Endothelial cell of umbilical vein (primary cell): ENCODE measurements at regions not wholly inside any gene's neighbourhood (a gene's known extent, or its start where the extent isn't known, plus 50 kb on each side); places are given as distances from the start of the nearest gene placed in this dataset.

Experiments used
- BruUV-seq: library from RNA; stranded (reverse); fragments of 400-500 nt; replicated peaks from 2 replicates; lab custom pipeline; 2021; lab: Mats Ljungman, UMichigan
- CTCF ChIA-PET: fragments of 300-600, 350-600 bp; sonication (Branson Sonifier 250); formaldehyde crosslinking; loops from one replicate; lab custom pipeline; 2021; ENCODE audit warnings: antibody characterized with exemption, inconsistent platforms; lab: Charles Lee
- POLR2A ChIA-PET: fragments of 300-600, 350-600 bp; sonication (Branson Sonifier 250); formaldehyde crosslinking; loops from one replicate; lab custom pipeline; 2021; ENCODE audit warnings: antibody characterized with exemption, inconsistent platforms; lab: Charles Lee
- DNase-seq: peaks from one replicate; pipeline ENCODE4 v3.0.0-alpha.2; 2011; ENCODE audit warnings: low read depth, low spot score
- FAIRE-seq: peaks from 2 replicates; lab custom pipeline; 2011; peaks lifted over from hg19 to GRCh38; lab: Jason Lieb, UNC
- H2AFZ ChIP-seq: 2 replicates; pipeline ENCODE4 v1.6.0; 2012; ENCODE audit warnings: low read depth, low read length, control low read depth, inconsistent platforms
- H3K27ac ChIP-seq: 2 replicates; pipeline ENCODE4 v1.5.1; 2011; ENCODE audit warnings: low read depth, mild to moderate bottlenecking, control low read depth, low read length, moderate library complexity; ENCODE audit not compliant: insufficient read depth
- H3K27me3 ChIP-seq, 2 experiments: 2 replicates each; pipeline versions ENCODE4 v1.6.0 to v1.6.1; 2011; ENCODE audit warnings: low read length in 2 of 2, mixed read lengths in 1 of 2; ENCODE audit not compliant: control insufficient read depth in 2 of 2, insufficient read depth in 2 of 2
- H3K36me3 ChIP-seq, 2 experiments: 2 replicates in 1 of 2; 3 replicates in 1 of 2; pipeline ENCODE4 v1.5.1; 2011; ENCODE audit warnings: low read length in 2 of 2, mild to moderate bottlenecking in 1 of 2, moderate library complexity in 1 of 2; ENCODE audit not compliant: control insufficient read depth in 2 of 2, insufficient read depth in 2 of 2; ENCODE audit errors: extremely low read depth in 1 of 2
- H3K4me1 ChIP-seq: 3 replicates; pipeline ENCODE4 v1.5.1; 2011; ENCODE audit warnings: mild to moderate bottlenecking, low read length; ENCODE audit not compliant: control insufficient read depth, insufficient read depth; ENCODE audit errors: extremely low read depth
- H3K4me2 ChIP-seq: 2 replicates; pipeline ENCODE4 v1.6.1; 2011; ENCODE audit warnings: low read length, control low read depth, mixed read lengths; ENCODE audit not compliant: insufficient read depth
- H3K4me3 ChIP-seq, 3 experiments: fragments of 200-600 bp in 1 of 3; sonication (generic), shearing (Covaris generic) in 1 of 3; replicated peaks in 1 of 3; 2 replicates each; pipeline ENCODE4 v1.5.1; 2011 to 2016; ENCODE audit warnings: control low read depth in 3 of 3, low read length in 3 of 3, mild to moderate bottlenecking in 2 of 3, inconsistent platforms in 1 of 3, low read depth in 1 of 3, moderate library complexity in 1 of 3; ENCODE audit not compliant: insufficient read depth in 1 of 3
- H3K79me2 ChIP-seq: 2 replicates; pipeline ENCODE4 v1.6.0; 2012; ENCODE audit warnings: low read length, inconsistent platforms; ENCODE audit not compliant: control insufficient read depth, insufficient read depth
- H3K9ac ChIP-seq: replicated peaks from 2 replicates; pipeline ENCODE3; 2011; ENCODE audit warnings: low read length, control low read depth; ENCODE audit not compliant: insufficient read depth; ENCODE audit errors: extremely low read depth
- H3K9me1 ChIP-seq: replicated peaks from 3 replicates; pipeline ENCODE4 v1.6.0; 2011; ENCODE audit warnings: mild to moderate bottlenecking, low read length; ENCODE audit not compliant: control insufficient read depth, insufficient read depth; ENCODE audit errors: extremely low read depth
- H3K9me3 ChIP-seq: replicated peaks from 2 replicates; pipeline ENCODE4 v1.5.1; 2012; ENCODE audit warnings: low read length, inconsistent platforms; ENCODE audit not compliant: control insufficient read depth, insufficient read depth
- H4K20me1 ChIP-seq: replicated peaks from 2 replicates; pipeline ENCODE3; 2011; ENCODE audit warnings: mild to moderate bottlenecking, low read length; ENCODE audit not compliant: control insufficient read depth, insufficient read depth; ENCODE audit errors: extremely low read depth
- EZH2 ChIP-seq: IDR thresholded peaks from 2 replicates; pipeline ENCODE4 v1.6.1; 2012; ENCODE audit warnings: borderline replicate concordance, low read depth, mild to moderate bottlenecking, moderate library complexity, low read length, inconsistent platforms; ENCODE audit not compliant: severe bottlenecking
- FOS ChIP-seq: IDR thresholded peaks from 2 replicates; pipeline ENCODE4 v1.6.1; 2011; ENCODE audit warnings: mild to moderate bottlenecking, low read length, moderate library complexity, borderline replicate concordance; ENCODE audit not compliant: insufficient read depth
- GATA2 ChIP-seq: IDR thresholded peaks from 2 replicates; pipeline ENCODE4 v1.7.0; 2011; ENCODE audit warnings: low read depth, mild to moderate bottlenecking, moderate library complexity, mixed read lengths, low read length; ENCODE audit not compliant: insufficient read length, insufficient read depth
- MYC ChIP-seq: IDR thresholded peaks from one replicate; pipeline ENCODE4 v1.6.1; 2011; ENCODE audit warnings: mild to moderate bottlenecking, low read depth, low read length
- POLR2A ChIP-seq: IDR thresholded peaks from 2 replicates; pipeline ENCODE4 v1.6.1; 2012; ENCODE audit warnings: low read depth, mild to moderate bottlenecking, control low read depth, low read length
- POLR2AphosphoS5 ChIP-seq: IDR thresholded peaks from 2 replicates; pipeline ENCODE4 v1.6.1; 2012; ENCODE audit warnings: low read depth, mild to moderate bottlenecking, control low read depth, low read length, moderate library complexity; ENCODE audit not compliant: insufficient read depth
- dilution Hi-C: fragments of 300-500 bp; cut with MboI; formaldehyde crosslinking; loops from one replicate; pipeline ENCODE4 v1.15.0; 2019; ENCODE audit warnings: low sequenced_read_pairs; ENCODE audit not compliant: extremely low pct_ligation_motif_present
- intact Hi-C: fragments of 100-400 bp; cut with micrococcal nuclease; formaldehyde crosslinking; loops from one replicate; pipeline ENCODE4 v1.10.0; 2022
- TF ChIP-seq, protein P1 (sequence below): IDR thresholded peaks from 2 replicates; pipeline ENCODE4 v1.6.1; 2011; ENCODE audit not compliant: insufficient read depth, insufficient read length
- TF ChIP-seq, protein P2 (sequence below), 2 donors: IDR thresholded peaks; 1 replicate in 1 of 2; 2 replicates in 1 of 2; pipeline ENCODE4 v1.5.1; 2011; ENCODE audit warnings: low read length in 2 of 2, mild to moderate bottlenecking in 2 of 2, moderate library complexity in 2 of 2, control low read depth in 1 of 2, inconsistent platforms in 1 of 2, low read depth in 1 of 2; ENCODE audit not compliant: insufficient read depth in 1 of 2; ENCODE audit errors: extremely low read depth in 1 of 2

DNA sequence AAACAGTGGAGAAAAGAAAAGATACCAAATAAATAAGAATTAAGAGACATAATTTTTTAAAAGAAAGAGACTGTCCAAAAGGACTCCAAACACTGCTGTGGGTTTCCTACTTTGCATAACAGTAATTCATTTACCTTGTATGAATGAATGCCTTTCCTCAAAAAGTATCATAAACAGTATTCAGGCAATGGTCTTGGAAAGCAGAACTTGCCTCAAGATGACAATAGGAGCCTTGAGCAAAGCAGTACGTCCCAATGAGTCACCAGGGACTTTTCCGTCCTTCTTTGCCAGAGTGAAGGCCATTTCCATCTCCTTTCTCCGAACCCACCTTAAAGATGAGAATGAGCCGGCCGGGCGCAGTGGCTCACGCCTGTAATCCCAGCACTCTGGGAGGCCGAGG is 186.4 kb downstream of the ZBTB18 start:
- Histone ChIP-seq H3K4me1 (peaks cover 16% of the 10 kb centered on the region), H3K4me3 (no peak overlapping the region), H3K4me2 (no peak overlapping the region), H3K9ac (no peak overlapping the region), H3K27me3 (no peaks in the 10 kb centered on the region), H2AFZ (no peak overlapping the region), H3K9me1 (no peaks in the 10 kb centered on the region), H3K36me3 (no peaks in the 10 kb centered on the region), H3K79me2 (no peaks in the 10 kb centered on the region), H3K27ac (no peak overlapping the region), H3K9me3 (no peaks in the 10 kb centered on the region), H4K20me1 (no peaks in the 10 kb centered on the region)
- ChIA-PET CTCF (interaction anchor here (0.6 kb wide), 1 partner anchor 189 kb away, joined by 3 read pairs; no protein-coding TSS in a partner anchor), POLR2A (no interaction called here)
- TF ChIP-seq, protein P1, sequence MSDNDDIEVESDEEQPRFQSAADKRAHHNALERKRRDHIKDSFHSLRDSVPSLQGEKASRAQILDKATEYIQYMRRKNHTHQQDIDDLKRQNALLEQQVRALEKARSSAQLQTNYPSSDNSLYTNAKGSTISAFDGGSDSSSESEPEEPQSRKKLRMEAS, result no peak
- TF ChIP-seq POLR2A (no peak), GATA2 (no peak)
- dilution Hi-C loops, result no loop called here
- BruUV-seq, result no TSS peak
- FAIRE-seq (no peak), DNase-seq (peak; percentile 29)
- intact Hi-C loops, result no loop called here

DNA sequence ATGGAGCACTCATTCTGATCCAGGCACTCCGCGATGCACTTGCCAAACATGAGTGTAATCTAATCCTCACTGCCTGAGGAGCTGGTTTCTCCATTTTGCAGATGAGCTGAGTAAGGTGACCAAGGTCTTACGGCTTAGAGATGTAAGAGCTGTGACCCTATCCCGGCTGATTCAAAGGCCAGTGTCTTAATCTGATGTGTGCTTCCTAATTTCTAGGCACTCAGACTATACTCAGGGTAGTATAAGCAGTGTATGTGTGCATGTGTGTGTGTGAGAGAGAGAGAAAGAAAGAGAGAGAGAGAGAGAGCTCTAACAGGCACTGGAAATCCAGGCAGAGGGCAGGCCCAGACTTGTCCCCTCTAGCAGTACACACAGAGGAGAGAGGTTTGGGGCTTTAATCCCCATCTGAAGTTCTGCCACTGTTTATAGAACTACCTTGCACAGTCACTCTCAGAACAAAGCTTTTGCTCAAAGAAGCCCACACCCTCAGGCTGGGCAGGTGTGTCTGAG is 188.2 kb downstream of the ZBTB18 start:
- dilution Hi-C loops, result no loop called here

More for the DNA sequence above, 188.2 kb downstream of the ZBTB18 start:
- peak; percentile 19 for DNase-seq
- H3K27me3 ChIP-seq, result no peaks in the 10 kb centered on the region
- no TSS peak for BruUV-seq
- H3K9me3 ChIP-seq, result no peaks in the 10 kb centered on the region
- H3K79me2 ChIP-seq, result no peaks in the 10 kb centered on the region
- ChIA-PET POLR2A (interaction anchor here (0.6 kb wide), 1 partner anchor 50 kb away, joined by 4 read pairs; no protein-coding TSS in a partner anchor), CTCF (interaction anchor here (0.8 to 1.9 kb wide), 4 partner anchors 17 to 895 kb away, joined by 3 to 7 read pairs (median 3); partner anchors contain the start of gene ZBTB18)
- TF ChIP-seq MYC (no peak), EZH2 (no peak), GATA2 (no peak), POLR2AphosphoS5 (no peak), FOS (no peak)
- TF ChIP-seq, protein P1, result no peak
- TF ChIP-seq, protein P2, sequence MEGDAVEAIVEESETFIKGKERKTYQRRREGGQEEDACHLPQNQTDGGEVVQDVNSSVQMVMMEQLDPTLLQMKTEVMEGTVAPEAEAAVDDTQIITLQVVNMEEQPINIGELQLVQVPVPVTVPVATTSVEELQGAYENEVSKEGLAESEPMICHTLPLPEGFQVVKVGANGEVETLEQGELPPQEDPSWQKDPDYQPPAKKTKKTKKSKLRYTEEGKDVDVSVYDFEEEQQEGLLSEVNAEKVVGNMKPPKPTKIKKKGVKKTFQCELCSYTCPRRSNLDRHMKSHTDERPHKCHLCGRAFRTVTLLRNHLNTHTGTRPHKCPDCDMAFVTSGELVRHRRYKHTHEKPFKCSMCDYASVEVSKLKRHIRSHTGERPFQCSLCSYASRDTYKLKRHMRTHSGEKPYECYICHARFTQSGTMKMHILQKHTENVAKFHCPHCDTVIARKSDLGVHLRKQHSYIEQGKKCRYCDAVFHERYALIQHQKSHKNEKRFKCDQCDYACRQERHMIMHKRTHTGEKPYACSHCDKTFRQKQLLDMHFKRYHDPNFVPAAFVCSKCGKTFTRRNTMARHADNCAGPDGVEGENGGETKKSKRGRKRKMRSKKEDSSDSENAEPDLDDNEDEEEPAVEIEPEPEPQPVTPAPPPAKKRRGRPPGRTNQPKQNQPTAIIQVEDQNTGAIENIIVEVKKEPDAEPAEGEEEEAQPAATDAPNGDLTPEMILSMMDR (IDR thresholded peaks at IDR 0.05; ENCODE audit: extremely low read depth in 1 of 2, insufficient read depth in 1 of 2, low read depth in 1 of 2, low read length in 2 of 2), result no peak
- intact Hi-C loops, result loop anchor here (1.0 kb wide), 1 partner anchor 9 kb away; no protein-coding TSS in a partner anchor
- no peak overlapping the region for H3K9ac ChIP-seq
- H2AFZ ChIP-seq, result peak overlapping the region; percentile 31
- H3K4me3 ChIP-seq, result no peak overlapping the region
- H3K4me2 ChIP-seq, result no peak overlapping the region
- H3K27ac ChIP-seq, result no peak overlapping the region
- H3K9me1 ChIP-seq, result no peaks in the 10 kb centered on the region
- no peak for FAIRE-seq
- H3K36me3 ChIP-seq, result no peaks in the 10 kb centered on the region
- H4K20me1 ChIP-seq, result no peaks in the 10 kb centered on the region
- H3K4me1 ChIP-seq, result peaks cover 16% of the 10 kb centered on the region
